ENCODE measurements at regions not wholly inside any gene's neighbourhood (a gene's known extent, or its start where the extent isn't known, plus 50 kb on each side); places are given as distances from the start of the nearest gene placed in this dataset.

DNA sequence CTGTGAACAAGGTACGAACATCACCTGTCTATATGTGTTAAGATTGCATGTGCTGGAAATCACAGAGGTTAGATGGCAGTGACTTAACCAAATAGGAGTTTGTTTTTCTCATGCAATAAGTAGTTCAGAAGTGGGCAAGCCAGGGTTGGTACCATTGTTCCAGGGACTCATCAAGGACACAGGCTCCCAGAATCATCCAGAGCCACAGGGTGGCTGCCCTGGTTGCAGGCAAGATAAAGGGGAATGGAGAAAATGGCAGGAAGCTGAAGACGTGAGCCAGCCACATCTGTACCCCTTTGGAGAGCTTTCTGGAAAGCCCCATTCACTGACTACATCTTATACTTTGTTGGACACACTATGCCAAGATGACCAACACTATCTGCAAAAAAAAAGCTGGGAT, 126.0 kb upstream of the IL12B start:
- no peak for DNase-seq (ENCODE audit: low read depth, low spot score)

- no peak for DNase-seq (ENCODE audit: low read depth, low spot score)
Observed at GRCh38 chr5:159456722-159457465, 126.6 kb upstream of the IL12B start.

- no peak for DNase-seq (ENCODE audit: low read depth, low spot score)
Observed at GRCh38 chr5:159458217-159458711, 128.0 kb upstream of the IL12B start.

GRCh38 chr5:159459132-159459627, 128.9 kb upstream of the IL12B start:
- DNase-seq (ENCODE audit: low read depth, low spot score): no peak

DNA sequence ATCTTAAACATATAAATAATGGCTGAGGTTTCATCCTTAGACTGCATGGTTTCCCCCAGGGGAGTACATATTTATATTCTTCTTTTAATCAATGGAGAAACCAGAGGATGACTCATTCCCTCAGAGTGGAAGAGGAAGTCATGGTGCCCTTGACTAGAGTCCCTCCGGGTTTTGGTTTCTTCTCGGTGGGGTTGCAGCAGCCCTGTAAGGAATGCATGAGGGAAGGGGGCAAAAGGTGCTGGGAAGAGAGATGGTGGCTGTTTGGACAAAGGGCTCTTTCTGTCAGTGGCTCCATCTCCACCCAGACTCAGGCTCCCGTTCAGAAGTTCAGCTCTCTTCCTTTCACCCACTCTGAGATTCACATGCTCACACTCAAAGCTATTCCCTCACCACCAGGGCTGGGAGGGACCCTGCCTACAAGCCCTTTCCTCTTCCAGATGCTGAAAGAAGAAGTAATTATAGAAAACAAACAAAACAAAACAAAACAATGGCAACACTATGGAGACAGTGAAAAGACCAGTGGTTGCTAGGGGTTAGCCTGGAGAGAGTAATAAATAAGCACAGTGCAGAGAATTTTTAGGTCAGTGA, 129.8 kb upstream of the IL12B start:
- DNase-seq (ENCODE audit: low read depth, low spot score): peak; percentile 41

DNA sequence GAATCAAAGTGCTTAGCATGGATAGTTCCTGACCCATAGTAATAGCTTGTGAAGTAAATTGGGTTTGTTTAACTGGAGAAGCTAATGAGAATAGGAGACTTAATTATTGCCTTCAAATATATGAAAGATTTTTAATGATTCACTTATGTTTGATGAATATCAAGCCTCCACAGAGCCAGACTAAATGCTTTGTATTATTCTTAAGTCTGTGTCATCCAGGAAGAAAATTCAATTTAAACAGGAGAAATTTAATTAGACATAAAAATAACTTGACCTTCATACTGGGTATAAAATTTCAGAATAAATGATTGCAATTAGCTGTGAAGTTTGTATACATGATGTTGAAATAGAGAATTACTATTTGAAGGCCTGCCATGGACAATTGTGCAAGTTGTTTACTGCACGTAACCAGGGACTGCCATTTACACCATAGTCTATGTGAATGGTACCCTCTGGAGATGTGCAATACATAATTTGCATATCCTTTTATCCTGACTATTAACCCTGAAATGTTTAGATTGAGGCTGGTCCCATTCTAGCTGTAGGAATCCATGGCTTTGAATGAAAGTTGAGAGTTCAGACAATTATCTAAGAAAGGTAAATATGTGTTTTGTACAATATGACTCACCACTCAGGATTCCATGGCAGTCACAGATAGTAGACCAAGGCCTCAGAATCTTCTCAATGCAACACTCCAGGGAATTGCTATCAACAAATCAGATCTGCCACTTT, 133.5 kb upstream of the IL12B start:
- no peak for DNase-seq (ENCODE audit: low read depth, low spot score)

GRCh38 chr5:159465604-159466003, 135.3 kb upstream of the IL12B start:
- DNase-seq (ENCODE audit: low read depth, low spot score): no peak

GRCh38 chr5:159467666-159468065, 137.4 kb upstream of the IL12B start:
- no peak for DNase-seq (ENCODE audit: low read depth, low spot score)

DNA sequence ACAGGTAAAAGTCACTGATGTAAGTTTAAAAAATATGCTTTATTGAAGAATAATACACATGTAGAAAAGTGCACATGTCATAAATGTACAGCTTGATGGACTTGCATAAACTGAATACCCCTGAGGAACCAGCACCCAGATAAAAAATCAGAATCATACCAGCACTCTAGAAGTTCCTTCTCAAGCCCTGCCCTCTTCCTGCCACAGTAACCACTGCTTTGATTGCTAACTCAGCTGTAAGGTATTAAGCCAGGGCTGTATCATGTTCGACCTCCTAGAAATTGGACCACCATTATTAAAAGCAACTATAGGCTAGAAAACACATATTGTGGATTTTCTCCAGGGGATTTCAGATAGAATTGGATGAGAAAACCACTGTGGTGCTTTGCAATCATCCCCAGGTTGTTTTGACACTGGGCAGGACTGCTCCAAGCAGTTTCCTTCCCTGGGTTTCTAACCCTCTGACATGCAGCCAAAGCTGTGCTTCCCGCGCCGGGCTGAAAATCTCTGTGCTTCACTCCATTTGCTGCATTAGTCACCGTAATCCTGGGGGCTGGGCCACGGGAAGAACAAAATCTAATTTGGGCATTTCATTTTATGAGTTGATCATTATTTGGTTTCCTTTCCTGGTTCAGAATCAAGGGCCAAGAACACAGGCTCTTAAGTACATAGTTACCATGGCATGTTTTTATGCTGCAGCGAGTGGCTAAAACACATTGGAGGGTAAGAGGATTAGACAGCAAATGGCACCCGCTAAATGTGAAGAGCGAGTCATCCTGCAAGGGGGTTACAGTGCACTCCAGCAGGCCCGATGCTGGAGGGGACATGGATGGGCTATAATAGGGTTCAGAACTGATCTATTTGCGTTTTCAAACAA, 139.4 kb upstream of the IL12B start:
- DNase-seq (ENCODE audit: low read depth, low spot score): no peak

DNA sequence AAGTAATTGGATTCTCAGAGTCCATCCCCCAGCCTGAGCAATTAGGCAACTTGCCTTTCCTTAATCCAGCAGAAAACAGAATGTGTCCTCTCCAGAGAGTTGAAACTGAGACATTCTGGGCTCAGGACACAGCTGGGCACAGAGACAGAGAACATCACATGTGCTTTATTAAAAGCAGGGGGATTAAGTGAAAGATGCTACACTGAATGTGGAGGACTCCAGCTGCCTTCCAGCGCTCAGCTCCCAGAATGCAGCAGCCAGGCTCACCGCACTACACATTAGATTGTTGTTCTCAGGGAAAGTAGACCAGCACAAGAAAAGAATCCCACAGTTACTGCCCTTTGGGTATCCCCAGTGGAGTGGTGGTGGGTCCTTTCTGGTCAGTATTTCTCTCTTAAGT, 141.6 kb upstream of the IL12B start:
- DNase-seq (ENCODE audit: low read depth, low spot score): no peak

DNA sequence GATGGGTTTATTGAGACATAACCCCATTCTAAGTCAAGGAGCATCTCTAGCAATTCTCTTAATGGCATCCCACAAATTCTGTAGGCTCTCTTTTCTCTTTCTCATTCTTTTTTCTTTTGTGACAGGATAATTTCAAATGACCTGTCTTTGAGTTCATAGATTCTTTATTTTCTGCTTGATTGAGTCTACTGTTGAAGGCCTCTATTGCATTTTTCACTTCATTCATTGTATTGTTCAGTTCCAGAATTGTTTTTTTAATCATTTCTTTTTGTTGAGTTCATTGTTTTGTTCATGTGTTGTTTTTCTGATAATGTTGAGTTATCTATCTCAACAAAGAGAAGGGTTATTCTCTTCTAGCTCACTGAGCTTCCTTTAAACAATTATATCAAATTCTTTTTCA, 144.7 kb upstream of the IL12B start:
- DNase-seq (ENCODE audit: low read depth, low spot score): no peak

GRCh38 chr5:159478950-159479349, 148.7 kb upstream of the IL12B start:
- DNase-seq (ENCODE audit: low read depth, low spot score): no peak

- no peak for DNase-seq (ENCODE audit: low read depth, low spot score)
Observed at GRCh38 chr5:159480849-159481248, 150.6 kb upstream of the IL12B start.

DNA sequence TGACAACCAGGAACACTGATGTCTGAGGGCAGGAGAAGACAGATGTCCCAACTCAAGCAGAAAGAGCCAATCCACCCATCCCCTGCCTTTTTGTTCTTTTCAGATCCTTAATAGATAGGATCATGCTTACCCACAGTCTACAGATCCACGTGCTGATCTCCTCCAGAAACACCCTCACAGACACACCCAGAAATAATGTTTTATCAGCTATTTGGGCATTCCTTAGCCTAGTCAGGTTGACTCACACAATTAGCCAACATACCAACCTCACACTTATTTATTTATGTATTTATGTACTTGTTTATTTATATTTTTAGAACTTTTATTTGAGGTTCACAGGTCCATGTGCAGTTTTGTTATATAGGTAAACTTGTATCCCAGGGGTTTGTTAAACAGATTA, 151.5 kb upstream of the IL12B start:
- DNase-seq (ENCODE audit: low read depth, low spot score): no peak

- no peak for DNase-seq (ENCODE audit: low read depth, low spot score)
Observed at GRCh38 chr5:159486836-159487235, 156.5 kb upstream of the IL12B start.

DNA sequence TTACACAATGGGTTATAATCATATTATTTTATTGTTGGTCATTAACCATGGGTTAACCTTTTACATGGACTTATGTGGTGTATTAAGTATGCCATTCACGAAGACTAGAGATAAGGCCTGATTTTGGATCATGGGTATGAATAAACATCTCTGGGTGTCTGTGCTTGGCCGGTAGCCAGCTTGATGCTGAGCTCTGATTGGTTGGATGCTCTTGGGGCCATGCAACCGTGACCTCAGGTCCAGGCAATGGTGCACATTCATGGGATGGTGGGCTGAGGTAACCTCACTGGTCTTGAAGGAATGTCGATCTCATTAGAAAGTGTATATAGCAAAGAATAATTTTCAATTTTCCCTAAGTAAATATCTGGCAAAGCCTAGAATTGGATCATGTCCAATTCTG, 158.2 kb upstream of the IL12B start:
- no peak for DNase-seq (ENCODE audit: low read depth, low spot score)

DNA sequence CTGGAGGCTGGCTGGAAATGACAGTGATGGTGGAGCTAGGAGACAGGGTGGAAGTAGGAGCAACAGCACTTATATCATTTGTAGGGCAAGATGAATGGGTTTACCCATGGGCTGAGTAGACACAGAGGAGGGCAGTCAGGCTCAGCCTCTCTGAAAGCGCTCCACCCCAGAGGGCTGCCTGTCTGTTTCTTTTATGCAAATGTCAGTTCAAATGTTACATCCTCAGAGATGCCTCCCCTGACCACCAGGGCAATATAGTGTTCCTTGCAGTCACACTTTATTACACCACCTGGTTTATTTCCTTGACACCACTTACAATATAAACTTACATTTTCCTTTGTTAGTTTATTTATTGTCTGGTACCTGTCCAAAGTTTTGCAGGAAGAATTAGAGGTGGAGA, 159.5 kb upstream of the IL12B start:
- no peak for DNase-seq (ENCODE audit: low read depth, low spot score)

- DNase-seq (ENCODE audit: low read depth, low spot score): no peak
Observed at GRCh38 chr5:159490507-159490906, 160.2 kb upstream of the IL12B start.

GRCh38 chr5:159493696-159494095, 163.4 kb upstream of the IL12B start:
- DNase-seq (ENCODE audit: low read depth, low spot score): no peak

DNA sequence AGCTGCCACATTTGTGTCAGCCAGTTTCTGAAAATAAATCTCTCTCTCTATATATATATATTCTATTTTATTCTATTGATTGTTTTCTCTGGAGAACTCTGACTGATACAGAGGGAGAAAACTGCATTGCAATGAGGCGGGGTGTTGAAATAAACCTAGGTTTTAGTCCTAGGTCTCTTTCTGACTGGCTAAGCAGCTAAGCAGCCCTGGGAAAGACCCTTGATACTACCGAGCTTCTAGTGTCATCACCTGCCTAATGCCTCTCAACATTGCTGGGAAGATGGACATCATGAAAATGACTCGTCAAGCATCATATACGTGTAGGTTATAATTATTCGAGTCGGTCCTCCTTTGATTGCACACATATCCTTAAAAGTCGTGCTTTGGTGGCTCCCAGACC, 166.5 kb upstream of the IL12B start:
- no peak for DNase-seq (ENCODE audit: low read depth, low spot score)

DNA sequence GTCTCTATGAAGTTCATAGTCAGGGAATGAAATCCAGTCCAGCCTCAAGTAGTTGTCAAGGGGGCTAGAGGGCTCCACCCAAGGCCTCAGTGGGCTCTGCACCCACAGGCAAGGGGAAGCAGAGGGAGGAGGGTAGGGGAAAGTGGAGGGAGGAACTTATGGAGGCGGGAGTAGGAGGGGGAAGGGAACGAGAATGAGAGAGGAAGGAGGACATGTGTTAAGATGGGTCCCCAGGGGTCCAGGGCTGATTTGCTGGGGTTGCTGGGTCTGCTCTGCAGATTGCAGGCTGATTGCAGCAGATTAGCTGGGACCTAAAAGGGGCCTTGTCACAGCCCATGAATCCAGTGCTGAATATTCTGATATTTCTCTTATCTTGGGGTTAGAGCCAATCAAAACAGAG, 166.9 kb upstream of the IL12B start:
- no peak for DNase-seq (ENCODE audit: low read depth, low spot score)

DNA sequence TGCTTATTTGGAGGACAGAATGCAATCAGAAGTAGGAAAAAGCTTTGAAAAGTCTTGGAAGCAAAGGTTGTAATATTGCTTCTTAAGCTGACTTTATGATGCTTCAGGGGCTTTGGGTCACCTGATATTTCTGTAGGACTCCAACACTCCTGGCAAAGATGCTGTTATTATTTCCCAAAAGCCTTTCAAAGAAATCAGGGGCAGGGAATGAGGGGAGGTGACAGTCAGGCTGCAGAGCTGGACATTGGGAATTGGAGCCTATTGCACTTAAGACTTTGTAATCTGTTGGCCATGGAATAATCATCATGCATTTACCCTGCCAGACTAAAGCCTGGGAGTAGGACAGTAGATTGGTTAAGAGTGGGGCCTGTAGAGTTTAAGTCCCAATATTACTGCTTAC, 168.3 kb upstream of the IL12B start:
- no peak for DNase-seq (ENCODE audit: low read depth, low spot score)
